DOHH2 (cell line): ENCODE measurements at regions not wholly inside any gene's neighbourhood (a gene's known extent, or its start where the extent isn't known, plus 50 kb on each side); places are given as distances from the start of the nearest gene placed in this dataset.

ENCODE experiments used
- EZH2phosphoT487 ChIP-seq: fragments of 200-600 bp; sonication (generic); IDR thresholded peaks from 2 replicates; pipeline ENCODE4 v1.6.1; 2017; ENCODE audit warnings: borderline replicate concordance, mild to moderate bottlenecking, antibody characterized with exemption, low read length, moderate library complexity, mixed read lengths
- TF ChIP-seq, protein P1 (sequence below): fragments of 200-600 bp; sonication (generic); IDR thresholded peaks from one replicate; pipeline ENCODE4 v1.5.1; 2014; ENCODE audit warnings: antibody characterized with exemption, mild to moderate bottlenecking, low read depth, low read length; ENCODE audit not compliant: poor library complexity, severe bottlenecking

DNA sequence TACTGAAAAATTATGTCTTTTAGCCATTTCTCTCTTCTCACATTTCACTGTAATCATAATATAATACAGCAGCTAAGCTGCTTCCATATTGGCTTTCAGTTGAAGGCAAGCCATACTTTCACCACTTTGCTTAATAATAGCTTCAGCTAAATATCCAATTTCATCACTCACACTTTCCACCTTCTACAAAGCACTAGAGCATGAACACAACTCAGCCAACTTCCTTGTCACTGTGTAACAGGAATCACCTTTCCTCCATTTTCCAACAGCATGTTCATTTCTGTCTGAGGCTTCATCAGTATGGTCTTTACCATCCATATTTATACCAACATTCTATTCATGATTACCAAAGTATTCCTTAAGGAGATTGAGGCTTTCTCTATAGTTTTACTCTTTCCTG lies 219.8 kb upstream of the CTSO start:
- TF ChIP-seq, protein P1, sequence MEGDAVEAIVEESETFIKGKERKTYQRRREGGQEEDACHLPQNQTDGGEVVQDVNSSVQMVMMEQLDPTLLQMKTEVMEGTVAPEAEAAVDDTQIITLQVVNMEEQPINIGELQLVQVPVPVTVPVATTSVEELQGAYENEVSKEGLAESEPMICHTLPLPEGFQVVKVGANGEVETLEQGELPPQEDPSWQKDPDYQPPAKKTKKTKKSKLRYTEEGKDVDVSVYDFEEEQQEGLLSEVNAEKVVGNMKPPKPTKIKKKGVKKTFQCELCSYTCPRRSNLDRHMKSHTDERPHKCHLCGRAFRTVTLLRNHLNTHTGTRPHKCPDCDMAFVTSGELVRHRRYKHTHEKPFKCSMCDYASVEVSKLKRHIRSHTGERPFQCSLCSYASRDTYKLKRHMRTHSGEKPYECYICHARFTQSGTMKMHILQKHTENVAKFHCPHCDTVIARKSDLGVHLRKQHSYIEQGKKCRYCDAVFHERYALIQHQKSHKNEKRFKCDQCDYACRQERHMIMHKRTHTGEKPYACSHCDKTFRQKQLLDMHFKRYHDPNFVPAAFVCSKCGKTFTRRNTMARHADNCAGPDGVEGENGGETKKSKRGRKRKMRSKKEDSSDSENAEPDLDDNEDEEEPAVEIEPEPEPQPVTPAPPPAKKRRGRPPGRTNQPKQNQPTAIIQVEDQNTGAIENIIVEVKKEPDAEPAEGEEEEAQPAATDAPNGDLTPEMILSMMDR, result no peak
- no peak for TF ChIP-seq EZH2phosphoT487
